ENCODE measurements at regions not wholly inside any gene's neighbourhood (a gene's known extent, or its start where the extent isn't known, plus 50 kb on each side); places are given as distances from the start of the nearest gene placed in this dataset.

- H3K36me3 ChIP-seq (ENCODE audit: control insufficient read depth, insufficient read depth, low read length): no peaks in the 10 kb centered on the region
- no peak overlapping the region for H3K4me3 ChIP-seq (ENCODE audit: low read depth, low read length)
- DNase-seq (ENCODE audit: low read depth): no peak
- no peaks in the 10 kb centered on the region for H3K27me3 ChIP-seq (ENCODE audit: control insufficient read depth, insufficient read depth, low read length)
- TF ChIP-seq CTCF (IDR thresholded peaks at IDR 0.05; ENCODE audit: insufficient read depth, low read length, poor library complexity, severe bottlenecking): no peak
These were observed 416.8 kb upstream of the SPTLC3 start for GRCh38 chr20:12591949-12592470.

- TF ChIP-seq CTCF (IDR thresholded peaks at IDR 0.05; ENCODE audit: insufficient read depth, low read length, poor library complexity, severe bottlenecking): no peak
- H3K36me3 ChIP-seq (ENCODE audit: control insufficient read depth, insufficient read depth, low read length): no peaks in the 10 kb centered on the region
- H3K4me3 ChIP-seq (ENCODE audit: low read depth, low read length): no peak overlapping the region
- no peak for DNase-seq (ENCODE audit: low read depth)
- no peaks in the 10 kb centered on the region for H3K27me3 ChIP-seq (ENCODE audit: control insufficient read depth, insufficient read depth, low read length)
These were observed 416.0 kb upstream of the SPTLC3 start for GRCh38 chr20:12592756-12593155.

GRCh38 chr20:12593342-12593873 lies 415.4 kb upstream of the SPTLC3 start:
- H3K4me3 ChIP-seq (ENCODE audit: low read depth, low read length): no peak overlapping the region
- DNase-seq (ENCODE audit: low read depth): no peak
- TF ChIP-seq CTCF (IDR thresholded peaks at IDR 0.05; ENCODE audit: insufficient read depth, low read length, poor library complexity, severe bottlenecking): no peak
- no peaks in the 10 kb centered on the region for H3K27me3 ChIP-seq (ENCODE audit: control insufficient read depth, insufficient read depth, low read length)
- H3K36me3 ChIP-seq (ENCODE audit: control insufficient read depth, insufficient read depth, low read length): no peaks in the 10 kb centered on the region

GRCh38 chr20:12594410-12595088 lies 414.2 kb upstream of the SPTLC3 start:
- H3K27me3 ChIP-seq (ENCODE audit: control insufficient read depth, insufficient read depth, low read length): no peaks in the 10 kb centered on the region
- no peak overlapping the region for H3K4me3 ChIP-seq (ENCODE audit: low read depth, low read length)
- no peak for TF ChIP-seq CTCF (IDR thresholded peaks at IDR 0.05; ENCODE audit: insufficient read depth, low read length, poor library complexity, severe bottlenecking)
- H3K36me3 ChIP-seq (ENCODE audit: control insufficient read depth, insufficient read depth, low read length): no peaks in the 10 kb centered on the region
- no peak for DNase-seq (ENCODE audit: low read depth)

GRCh38 chr20:12595841-12596240 lies 412.9 kb upstream of the SPTLC3 start:
- DNase-seq (ENCODE audit: low read depth): no peak
- Histone ChIP-seq H3K36me3 (ENCODE audit: control insufficient read depth, insufficient read depth, low read length) (no peaks in the 10 kb centered on the region), H3K27me3 (ENCODE audit: control insufficient read depth, insufficient read depth, low read length) (no peaks in the 10 kb centered on the region), H3K4me3 (ENCODE audit: low read depth, low read length) (no peak overlapping the region)
- TF ChIP-seq CTCF (IDR thresholded peaks at IDR 0.05; ENCODE audit: insufficient read depth, low read length, poor library complexity, severe bottlenecking): no peak

- H3K36me3 ChIP-seq (ENCODE audit: control insufficient read depth, insufficient read depth, low read length): no peaks in the 10 kb centered on the region
- no peak for DNase-seq (ENCODE audit: low read depth)
- H3K27me3 ChIP-seq (ENCODE audit: control insufficient read depth, insufficient read depth, low read length): no peaks in the 10 kb centered on the region
- no peak overlapping the region for H3K4me3 ChIP-seq (ENCODE audit: low read depth, low read length)
- TF ChIP-seq CTCF (IDR thresholded peaks at IDR 0.05; ENCODE audit: insufficient read depth, low read length, poor library complexity, severe bottlenecking): no peak
These were observed 411.9 kb upstream of the SPTLC3 start for GRCh38 chr20:12596863-12597262.
